Iris pigment epithelial cell (primary cell): ENCODE measurements at regions not wholly inside any gene's neighbourhood (a gene's known extent, or its start where the extent isn't known, plus 50 kb on each side); places are given as distances from the start of the nearest gene placed in this dataset.
"Not testable (repeated sequence)": the region's sequence is repeated elsewhere in the genome, so short reads cannot be mapped to it uniquely, and the experiment has no call there.

Experiments used
- DNase-seq: peaks from one replicate; pipeline ENCODE4 v3.0.0-alpha.2; 2011; ENCODE audit warnings: low read depth

DNA sequence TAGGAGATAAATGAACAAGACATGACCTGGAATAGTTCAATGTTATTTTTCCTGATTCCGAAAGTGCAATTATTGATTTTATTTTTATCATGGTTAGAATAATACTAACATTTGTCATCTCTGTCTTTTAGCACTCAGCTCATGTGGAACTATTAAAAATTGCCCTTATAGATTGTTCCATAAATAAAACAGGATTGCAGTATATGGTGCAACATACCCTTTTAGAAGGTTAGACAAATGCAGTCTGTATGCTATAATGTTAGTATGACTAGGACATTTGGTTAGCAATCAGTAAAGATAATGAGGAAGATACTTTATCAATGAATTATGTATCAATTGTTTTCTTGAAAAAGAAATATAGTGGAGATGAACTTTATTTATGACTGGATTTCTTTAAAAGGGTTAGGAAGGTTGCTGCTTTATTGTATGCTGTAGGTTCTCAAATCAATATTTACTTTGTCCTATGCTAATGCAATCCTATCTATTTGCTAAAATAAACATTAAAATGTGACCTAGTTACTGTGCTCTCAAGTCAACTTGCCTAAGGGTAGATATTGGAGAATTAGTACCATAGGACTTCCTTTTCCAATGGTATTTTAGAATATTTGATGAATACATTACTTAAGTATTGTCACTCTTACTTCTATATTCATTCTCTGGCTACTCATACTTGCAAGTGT is 348.9 kb upstream of the ISL1 start:
- DNase-seq: no peak

DNA sequence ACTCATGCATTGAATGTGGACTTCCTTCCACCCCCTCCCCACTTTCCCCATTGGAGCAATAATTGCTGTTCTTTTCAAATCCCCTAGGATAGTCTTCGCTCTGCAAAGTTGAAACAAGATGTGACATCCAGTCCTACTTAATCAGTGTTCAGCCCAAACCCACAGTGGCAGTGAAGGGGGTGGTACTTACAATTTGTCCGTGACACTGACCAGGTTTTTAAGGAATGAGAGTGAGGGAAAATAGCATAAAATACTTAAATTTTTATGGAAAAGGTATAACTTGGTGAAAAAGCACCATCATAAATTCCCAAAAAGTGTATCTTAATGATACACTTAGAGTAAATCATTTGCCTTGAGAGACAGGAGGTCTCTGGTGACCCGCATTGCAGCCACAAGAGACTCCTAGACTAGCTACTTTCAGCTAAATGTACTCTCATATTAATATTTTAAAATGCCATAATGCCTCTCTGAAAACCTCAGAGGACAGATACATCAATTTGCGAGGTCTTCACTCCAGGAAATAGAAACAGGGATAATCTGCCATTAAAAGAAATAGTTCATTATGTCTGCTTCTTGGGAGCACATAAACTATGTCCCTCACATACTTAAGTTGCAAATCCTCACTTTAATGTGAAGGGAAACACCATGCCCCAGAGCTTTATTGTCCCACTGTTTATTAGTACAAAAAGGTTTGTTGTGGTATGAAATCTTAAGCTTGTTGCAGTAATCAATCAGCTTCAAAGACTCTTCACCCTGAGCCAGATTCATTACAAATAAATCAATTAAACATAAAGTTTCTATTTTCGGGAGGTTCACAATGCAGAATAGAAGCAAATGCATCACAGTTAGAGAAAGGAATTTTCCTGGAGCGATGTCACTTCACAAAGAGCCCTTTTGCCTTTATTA is 343.6 kb upstream of the ISL1 start:
- DNase-seq: no peak

GRCh38 chr5:51043745-51044144 is 339.5 kb upstream of the ISL1 start:
- DNase-seq: no peak

DNA sequence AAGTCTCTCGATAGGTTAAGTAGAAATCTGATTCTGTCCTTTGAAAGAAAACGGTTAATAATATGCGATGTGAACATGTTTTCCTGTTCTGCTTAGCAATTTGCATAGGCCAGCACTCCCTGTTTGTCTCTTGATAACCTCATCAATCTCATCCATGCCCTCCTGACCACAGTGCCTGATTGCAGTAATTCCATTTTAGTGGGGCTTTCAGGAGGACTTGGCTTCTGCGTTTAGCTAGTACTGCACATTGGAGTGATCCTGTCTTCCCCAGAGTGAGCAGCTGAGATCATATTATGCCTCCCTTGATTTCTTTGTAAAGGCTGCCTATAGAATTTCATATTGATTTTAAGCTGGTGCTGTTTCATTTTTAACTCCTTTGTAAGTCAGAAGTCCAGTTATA is 335.9 kb upstream of the ISL1 start:
- no peak for DNase-seq

DNA sequence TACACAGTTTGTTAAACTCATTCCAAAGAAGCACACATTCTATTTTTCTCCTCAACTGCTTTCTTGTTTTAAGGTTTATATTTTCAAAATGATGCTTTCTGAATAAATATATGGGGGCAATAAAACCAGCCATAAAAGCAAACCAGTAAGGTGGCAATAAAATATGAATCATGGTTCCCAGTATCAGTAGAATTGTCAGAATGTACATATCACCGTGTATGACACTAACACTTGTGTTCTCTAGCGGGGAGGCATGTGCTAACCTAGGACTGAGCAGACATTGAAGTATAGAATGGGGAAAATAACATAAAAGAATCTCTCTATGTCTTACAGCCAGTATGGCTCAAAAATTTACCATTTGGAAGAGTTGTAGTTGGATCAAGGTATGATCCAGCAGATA is 329.9 kb upstream of the ISL1 start:
- DNase-seq: no peak

DNA sequence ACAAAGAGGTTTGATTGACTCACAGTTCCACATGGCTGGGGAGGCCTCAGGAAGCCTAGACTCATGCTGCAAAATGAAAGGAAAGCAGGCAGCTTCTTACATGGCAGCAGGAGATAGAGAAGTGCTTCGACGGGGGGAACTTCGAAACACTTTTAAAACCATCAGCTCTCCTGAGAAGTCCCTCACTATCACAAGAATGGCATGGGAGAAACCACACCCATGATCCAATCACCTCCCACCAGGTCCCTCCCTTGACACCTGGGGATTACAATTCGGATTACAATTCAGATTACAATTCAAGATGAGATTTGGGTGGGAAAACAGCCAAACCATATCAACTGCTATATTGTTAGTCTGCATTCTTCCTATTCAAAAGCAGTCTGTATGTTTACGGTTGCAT is 322.3 kb upstream of the ISL1 start:
- no peak for DNase-seq

GRCh38 chr5:51072937-51073336 is 310.3 kb upstream of the ISL1 start:
- DNase-seq: no peak

DNA sequence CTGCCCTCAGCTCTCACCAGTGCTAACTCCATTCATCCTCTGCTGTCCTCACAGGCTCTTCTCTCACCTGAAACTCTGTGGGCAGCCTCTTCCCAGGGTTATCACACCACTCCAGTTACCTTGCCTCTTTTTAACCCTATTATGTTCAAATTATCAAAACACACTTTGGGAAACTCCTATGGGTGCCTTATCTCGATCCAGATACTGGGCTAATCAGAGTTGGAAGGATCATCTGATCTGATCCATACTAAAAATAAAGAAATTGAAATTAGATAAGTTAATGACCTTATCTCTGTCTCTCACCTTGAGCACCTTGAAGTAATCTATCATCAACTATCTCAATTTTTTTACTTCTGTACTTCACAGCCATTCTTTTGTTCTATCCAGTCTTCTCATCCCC is 300.5 kb upstream of the ISL1 start:
- no peak for DNase-seq

GRCh38 chr5:51091816-51092215 is 291.4 kb upstream of the ISL1 start:
- no peak for DNase-seq

DNA sequence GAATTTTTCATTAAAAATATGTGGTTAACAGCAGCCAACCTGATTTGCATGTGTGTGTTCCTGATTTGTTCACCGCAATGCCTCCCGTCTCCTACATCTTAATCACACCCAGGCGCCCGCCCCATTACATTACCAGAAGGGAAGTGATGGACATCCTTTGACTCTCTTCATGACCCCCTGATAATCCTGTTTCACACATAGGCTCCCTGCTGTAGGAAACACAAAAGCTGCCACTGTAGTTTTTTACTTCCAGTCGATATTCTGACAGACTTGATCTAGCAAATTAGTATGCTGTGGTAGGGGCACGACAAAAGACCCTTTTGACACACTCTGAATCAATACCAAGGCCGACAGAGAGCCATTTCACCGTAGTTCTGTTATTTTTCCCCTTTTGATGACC is 287.8 kb upstream of the ISL1 start:
- DNase-seq: no peak

- DNase-seq: no peak
Measured at GRCh38 chr5:51096859-51097258, 286.4 kb upstream of the ISL1 start.

GRCh38 chr5:51099173-51099853 is 283.9 kb upstream of the ISL1 start:
- DNase-seq: no peak

DNA sequence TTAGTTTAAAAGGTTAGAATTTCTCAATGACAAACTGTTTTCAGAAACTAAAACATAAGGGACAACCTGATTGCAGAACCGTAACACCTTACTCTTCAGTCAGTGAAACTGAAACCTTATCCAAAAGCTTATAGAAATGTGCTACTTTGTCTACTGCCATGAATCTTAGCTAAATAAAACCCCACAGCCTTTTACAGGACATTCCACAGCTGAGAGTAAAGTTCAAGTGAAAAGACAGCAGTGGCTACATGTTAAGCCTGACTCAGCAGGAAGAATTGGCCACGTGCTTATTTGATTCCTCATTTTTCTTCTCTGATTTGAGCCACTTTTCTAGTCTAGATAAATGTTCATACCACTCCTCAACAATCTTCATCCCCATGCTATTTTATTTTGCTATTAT is 278.7 kb upstream of the ISL1 start:
- DNase-seq: no peak

DNA sequence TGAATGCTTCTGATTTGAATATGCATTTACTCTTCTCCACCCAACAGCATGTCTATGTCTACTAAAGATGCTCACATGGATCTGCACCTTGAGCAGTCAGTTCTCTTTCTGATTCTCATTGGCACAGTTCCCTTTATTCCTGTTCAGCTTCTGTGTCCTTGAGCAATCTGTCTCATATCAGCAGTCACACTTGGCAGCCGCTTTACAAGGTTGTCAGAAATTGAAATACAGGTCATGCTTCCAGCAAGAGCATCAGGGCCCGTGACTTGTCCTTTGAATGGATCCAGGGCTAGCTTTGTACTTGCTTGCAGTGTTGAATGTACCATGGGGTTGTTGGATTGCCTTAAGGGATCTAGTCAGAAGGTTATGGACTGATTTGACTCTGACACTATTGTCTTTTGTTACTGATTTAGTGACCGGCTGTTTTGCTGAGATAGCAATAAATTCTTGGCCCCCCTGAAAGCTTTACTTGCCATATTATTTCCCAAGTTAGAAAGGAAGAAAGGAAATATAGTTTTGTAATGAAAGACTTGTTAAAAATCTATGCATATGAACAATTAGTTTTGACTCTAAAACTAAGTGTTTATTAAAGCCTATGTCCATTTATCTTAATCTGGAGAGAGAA is 273.4 kb upstream of the ISL1 start:
- no peak for DNase-seq

GRCh38 chr5:51131266-51131665 is 252.0 kb upstream of the ISL1 start:
- DNase-seq: no peak

GRCh38 chr5:51138164-51138563 is 245.1 kb upstream of the ISL1 start:
- no peak for DNase-seq

DNA sequence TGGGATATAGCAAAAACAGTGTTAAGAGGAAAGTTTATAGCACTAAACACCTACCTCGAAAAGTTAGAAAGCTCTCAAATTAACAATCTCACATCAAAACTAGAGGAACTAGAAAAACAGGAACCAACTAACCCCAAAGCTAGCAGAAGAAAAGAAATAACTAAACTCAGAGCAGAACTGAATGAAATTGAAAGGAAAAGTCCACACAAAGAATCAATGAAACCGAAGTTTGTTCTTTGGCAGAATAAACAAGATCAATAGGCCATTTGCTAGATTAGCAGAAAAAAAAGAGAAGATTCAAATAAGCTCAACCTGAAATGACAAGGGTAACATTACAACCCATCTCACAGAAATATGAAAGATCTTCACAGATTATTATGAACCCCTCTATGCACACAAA is 234.8 kb upstream of the ISL1 start:
- no peak for DNase-seq

- DNase-seq: no peak
Measured at GRCh38 chr5:51156222-51156621, 227.0 kb upstream of the ISL1 start.

- DNase-seq: no peak
Measured at GRCh38 chr5:51156838-51157237, 226.4 kb upstream of the ISL1 start.

GRCh38 chr5:51159164-51159563 is 224.1 kb upstream of the ISL1 start:
- no peak for DNase-seq

DNA sequence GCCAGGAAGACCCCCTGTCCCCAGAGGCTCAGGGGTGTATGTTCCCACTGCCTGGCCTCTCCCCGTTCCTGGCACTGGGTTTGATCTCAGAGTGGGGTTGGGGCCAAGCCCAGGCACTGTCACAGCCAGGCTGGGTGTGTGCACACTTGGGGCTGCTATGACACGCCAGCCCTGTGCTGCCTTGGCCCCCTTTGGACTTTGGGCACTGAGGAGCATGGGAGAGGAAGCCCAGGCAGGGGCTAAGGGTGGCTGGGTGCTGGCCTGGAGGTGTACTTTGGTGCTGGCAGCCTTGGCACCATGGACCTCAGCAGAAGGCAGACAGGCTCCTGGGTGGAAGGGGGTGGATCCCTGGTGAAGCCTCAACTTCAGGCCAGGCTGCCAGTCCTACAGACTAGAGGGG is 223.6 kb upstream of the ISL1 start:
- DNase-seq: no peak

DNA sequence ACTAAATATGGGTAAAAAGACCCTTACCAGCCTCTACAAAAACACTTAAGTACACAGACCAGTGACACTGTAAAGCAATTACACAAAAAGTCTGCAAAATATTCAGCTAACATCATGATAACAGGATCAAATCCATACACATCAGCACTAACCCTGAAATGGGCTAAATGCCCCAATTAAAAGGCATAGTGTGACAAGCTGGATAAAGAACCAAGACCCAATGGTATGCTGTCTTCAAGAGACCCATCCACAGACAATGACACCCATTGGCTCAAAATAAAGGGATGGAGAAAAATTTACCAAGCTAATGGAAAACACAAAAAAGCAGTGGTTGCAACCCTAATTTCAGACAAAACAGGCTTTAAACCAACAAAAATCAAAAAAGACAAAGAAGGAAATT is 221.0 kb upstream of the ISL1 start:
- no peak for DNase-seq

- not testable (repeated sequence) for DNase-seq
Measured at GRCh38 chr5:51165621-51166020, 217.6 kb upstream of the ISL1 start.
